B cell (primary cell): ENCODE measurements at regions not wholly inside any gene's neighbourhood (a gene's known extent, or its start where the extent isn't known, plus 50 kb on each side); places are given as distances from the start of the nearest gene placed in this dataset.

Experiments
- CTCF ChIP-seq: fragments of 200-600 bp; IDR thresholded peaks from one replicate; pipeline ENCODE4 v1.8.0; 2022; ENCODE audit warnings: antibody characterized with exemption, mild to moderate bottlenecking
- EZH2 ChIP-seq: IDR thresholded peaks from 2 replicates; pipeline ENCODE4 v1.6.1; 2012; ENCODE audit warnings: borderline replicate concordance, low read depth, mild to moderate bottlenecking, moderate library complexity, low read length; ENCODE audit not compliant: insufficient read depth, poor library complexity, severe bottlenecking

GRCh38 chr3:124230998-124231397 is 239.1 kb upstream of the ROPN1 start:
- TF ChIP-seq CTCF (no peak), EZH2 (no peak)
